ENCODE measurements at regions not wholly inside any gene's neighbourhood (a gene's known extent, or its start where the extent isn't known, plus 50 kb on each side); places are given as distances from the start of the nearest gene placed in this dataset.
"Not testable (repeated sequence)": the region's sequence is repeated elsewhere in the genome, so short reads cannot be mapped to it uniquely, and the experiment has no call there.

DNA sequence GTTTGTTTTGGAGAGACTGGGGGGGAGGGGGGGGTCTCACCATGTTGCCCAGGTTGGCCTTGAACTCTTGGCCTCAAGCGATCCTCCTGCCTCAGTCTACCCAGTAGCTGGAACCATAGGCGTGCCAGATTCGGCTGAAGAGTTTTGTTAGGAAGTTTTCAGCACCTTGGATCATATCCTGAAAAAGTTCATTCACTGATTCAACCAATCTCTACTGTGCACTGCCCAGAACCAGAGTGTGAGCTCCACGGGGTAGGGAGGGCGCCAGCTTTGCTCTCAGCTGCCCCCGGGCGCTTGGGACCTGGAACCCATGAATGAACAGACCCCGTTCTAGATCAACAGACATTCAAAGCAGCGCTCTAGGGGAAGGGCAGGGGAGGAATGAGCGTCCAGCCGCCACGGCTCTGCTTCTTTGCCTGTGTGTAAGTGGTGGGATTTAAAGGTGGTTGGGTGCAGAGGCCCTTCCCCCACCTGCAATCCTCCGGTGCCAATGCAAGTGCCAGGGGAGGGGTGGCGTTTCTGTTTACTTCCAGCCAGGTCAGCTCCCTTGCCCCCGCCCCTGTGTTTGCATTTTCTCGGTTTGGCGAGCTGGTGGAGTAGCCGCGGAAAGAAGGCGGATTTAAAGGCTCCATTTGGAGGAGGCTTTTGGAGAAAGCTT, 176.2 kb downstream of the OR4M2 start:
- DNase-seq (ENCODE audit: low read depth in 1 of 2, low spot score in 1 of 2); H3K4me3 ChIP-seq (replicated peaks; ENCODE audit: insufficient read depth, low read length); H3K27me3 ChIP-seq (ENCODE audit: insufficient read depth, poor library complexity, severe bottlenecking); H3K27ac ChIP-seq (replicated peaks): not testable (repeated sequence)

DNA sequence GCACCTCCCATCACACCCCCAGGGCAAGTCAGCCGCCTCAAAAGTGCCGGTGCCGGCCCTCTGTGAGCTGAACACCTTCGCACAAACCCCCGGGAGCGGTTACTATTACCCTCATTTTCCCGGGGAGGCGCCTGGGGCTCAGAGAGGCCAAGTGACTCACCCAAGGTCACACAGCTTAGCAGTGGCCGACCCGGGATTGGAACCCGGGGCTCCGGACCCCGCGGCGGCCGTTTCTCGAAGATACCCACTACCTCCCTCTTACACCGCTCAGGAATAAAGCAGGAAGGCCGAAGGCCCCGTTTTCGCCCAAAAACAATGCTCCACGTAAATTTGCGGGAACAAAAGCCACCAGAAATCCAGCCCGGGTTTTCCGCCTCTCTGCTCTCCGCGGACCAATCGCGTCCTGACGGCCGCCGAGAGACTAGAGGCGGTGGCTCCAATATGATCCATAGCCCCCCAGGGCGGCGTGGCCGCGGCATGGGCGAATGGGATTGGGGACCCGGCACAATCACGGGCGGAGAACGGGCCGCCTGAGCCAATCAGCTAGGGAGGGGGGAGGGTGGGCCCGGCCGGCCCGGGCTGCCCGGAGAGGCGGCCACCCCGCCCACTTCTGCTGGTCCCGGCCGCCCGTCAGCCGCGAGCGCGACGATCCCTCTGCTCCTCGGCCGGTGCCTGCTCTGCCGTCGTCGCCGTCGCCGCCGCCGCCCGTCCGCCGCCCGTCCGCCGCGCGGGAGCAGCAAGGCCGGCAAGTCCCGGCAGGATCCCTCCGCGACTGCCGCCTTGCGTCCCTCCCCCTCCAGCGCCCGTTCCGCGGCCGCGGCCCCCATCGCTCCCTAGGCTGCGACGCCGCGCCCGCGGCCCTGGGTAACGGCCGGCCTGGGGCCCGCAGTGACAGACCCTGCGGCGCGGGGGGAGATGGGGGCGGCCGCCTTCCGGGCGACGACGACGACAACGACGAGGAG, 177.0 kb downstream of the OR4M2 start:
- no peak overlapping the region for H3K27ac ChIP-seq (replicated peaks)
- TF ChIP-seq GABPA (IDR thresholded peaks at IDR 0.05; ENCODE audit: low read depth) = no peak
- TF ChIP-seq SPI1 (IDR thresholded peaks at IDR 0.05; ENCODE audit: borderline replicate concordance, low read depth) = no peak
- TF ChIP-seq POLR2AphosphoS5 (IDR thresholded peaks at IDR 0.05; ENCODE audit: low read depth) = no peak
- TF ChIP-seq, protein P1, sequence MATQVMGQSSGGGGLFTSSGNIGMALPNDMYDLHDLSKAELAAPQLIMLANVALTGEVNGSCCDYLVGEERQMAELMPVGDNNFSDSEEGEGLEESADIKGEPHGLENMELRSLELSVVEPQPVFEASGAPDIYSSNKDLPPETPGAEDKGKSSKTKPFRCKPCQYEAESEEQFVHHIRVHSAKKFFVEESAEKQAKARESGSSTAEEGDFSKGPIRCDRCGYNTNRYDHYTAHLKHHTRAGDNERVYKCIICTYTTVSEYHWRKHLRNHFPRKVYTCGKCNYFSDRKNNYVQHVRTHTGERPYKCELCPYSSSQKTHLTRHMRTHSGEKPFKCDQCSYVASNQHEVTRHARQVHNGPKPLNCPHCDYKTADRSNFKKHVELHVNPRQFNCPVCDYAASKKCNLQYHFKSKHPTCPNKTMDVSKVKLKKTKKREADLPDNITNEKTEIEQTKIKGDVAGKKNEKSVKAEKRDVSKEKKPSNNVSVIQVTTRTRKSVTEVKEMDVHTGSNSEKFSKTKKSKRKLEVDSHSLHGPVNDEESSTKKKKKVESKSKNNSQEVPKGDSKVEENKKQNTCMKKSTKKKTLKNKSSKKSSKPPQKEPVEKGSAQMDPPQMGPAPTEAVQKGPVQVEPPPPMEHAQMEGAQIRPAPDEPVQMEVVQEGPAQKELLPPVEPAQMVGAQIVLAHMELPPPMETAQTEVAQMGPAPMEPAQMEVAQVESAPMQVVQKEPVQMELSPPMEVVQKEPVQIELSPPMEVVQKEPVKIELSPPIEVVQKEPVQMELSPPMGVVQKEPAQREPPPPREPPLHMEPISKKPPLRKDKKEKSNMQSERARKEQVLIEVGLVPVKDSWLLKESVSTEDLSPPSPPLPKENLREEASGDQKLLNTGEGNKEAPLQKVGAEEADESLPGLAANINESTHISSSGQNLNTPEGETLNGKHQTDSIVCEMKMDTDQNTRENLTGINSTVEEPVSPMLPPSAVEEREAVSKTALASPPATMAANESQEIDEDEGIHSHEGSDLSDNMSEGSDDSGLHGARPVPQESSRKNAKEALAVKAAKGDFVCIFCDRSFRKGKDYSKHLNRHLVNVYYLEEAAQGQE (IDR thresholded peaks at IDR 0.05; ENCODE audit: insufficient replicate concordance, low read depth) = no peak
- TF ChIP-seq, protein P2, sequence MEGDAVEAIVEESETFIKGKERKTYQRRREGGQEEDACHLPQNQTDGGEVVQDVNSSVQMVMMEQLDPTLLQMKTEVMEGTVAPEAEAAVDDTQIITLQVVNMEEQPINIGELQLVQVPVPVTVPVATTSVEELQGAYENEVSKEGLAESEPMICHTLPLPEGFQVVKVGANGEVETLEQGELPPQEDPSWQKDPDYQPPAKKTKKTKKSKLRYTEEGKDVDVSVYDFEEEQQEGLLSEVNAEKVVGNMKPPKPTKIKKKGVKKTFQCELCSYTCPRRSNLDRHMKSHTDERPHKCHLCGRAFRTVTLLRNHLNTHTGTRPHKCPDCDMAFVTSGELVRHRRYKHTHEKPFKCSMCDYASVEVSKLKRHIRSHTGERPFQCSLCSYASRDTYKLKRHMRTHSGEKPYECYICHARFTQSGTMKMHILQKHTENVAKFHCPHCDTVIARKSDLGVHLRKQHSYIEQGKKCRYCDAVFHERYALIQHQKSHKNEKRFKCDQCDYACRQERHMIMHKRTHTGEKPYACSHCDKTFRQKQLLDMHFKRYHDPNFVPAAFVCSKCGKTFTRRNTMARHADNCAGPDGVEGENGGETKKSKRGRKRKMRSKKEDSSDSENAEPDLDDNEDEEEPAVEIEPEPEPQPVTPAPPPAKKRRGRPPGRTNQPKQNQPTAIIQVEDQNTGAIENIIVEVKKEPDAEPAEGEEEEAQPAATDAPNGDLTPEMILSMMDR (IDR thresholded peaks at IDR 0.05; ENCODE audit: insufficient read depth, low read length) = no peak
- H3K4me3 ChIP-seq (replicated peaks; ENCODE audit: insufficient read depth, low read length) = no peak overlapping the region
- no peak for DNase-seq (ENCODE audit: low read depth in 1 of 2, low spot score in 1 of 2)
- no peaks in the 10 kb centered on the region for H3K27me3 ChIP-seq (ENCODE audit: insufficient read depth, poor library complexity, severe bottlenecking)

DNA sequence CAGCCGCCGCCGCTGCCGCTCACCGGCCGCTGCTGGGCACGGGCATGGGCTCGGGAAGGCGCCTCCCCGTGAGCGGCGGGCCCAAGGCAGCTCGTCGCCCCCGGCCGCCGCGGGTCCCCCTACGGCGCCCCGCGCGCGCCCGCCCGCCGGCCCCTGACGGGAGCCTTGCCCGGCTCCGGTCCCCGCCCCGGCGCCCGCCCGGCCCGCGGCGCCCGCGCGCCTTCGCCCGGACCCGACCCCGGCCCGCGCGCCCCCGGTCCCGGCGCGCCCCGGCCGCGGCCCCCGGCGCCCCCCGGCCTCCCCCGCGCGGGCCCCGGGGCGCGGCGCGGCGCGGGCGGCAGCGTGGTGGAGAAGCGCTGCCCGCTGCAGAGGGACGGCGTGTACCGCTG, 177.7 kb downstream of the OR4M2 start:
- no peaks in the 10 kb centered on the region for H3K27me3 ChIP-seq (ENCODE audit: insufficient read depth, poor library complexity, severe bottlenecking)
- no peak overlapping the region for H3K27ac ChIP-seq (replicated peaks)
- no peak for TF ChIP-seq SPI1 (IDR thresholded peaks at IDR 0.05; ENCODE audit: borderline replicate concordance, low read depth)
- TF ChIP-seq, protein P2 (IDR thresholded peaks at IDR 0.05; ENCODE audit: insufficient read depth, low read length) = no peak
- no peak overlapping the region for H3K4me3 ChIP-seq (replicated peaks; ENCODE audit: insufficient read depth, low read length)
- no peak for DNase-seq (ENCODE audit: low read depth in 1 of 2, low spot score in 1 of 2)

DNA sequence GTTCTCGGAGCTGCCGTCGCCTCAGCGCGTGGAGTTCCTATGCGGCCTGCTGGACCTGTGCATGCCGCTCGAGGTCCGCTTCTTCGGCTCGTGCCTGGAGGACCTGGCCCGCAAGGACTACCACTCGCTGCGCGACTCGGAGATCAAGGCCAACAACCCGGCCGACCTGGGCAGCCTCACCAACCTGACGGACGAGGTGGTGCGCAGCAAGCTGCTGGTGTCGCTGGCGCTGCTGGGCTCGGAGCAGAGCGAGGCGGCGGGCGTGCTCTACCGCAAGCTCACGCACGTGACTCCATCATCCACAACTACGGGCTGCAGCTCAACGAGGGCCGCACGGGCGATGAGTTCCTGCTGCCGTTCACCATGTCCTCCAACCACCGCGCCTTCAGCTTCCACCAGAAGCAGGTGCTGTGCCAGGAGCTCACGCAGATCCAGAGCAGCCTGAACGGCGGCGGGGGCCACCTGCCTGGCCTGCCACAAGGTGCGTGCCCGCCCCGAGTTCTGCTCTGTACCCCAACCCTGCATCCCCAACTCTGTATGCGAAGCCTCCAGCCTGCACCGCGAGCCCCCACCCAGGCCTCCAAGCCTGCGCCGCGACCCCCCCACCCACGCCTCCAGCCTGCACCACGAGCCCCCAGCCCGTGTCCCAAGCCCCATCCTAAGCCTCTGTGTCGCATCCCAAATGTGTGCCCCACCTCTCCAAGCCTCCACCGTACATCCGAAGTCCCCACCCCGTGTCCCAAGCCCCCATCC, 178.2 kb downstream of the OR4M2 start:
- Histone ChIP-seq H3K27me3 (ENCODE audit: insufficient read depth, poor library complexity, severe bottlenecking) (no peaks in the 10 kb centered on the region), H3K27ac (replicated peaks) (no peak overlapping the region), H3K4me3 (replicated peaks; ENCODE audit: insufficient read depth, low read length) (no peak overlapping the region)
- no peak for DNase-seq (ENCODE audit: low read depth in 1 of 2, low spot score in 1 of 2)
- no peak for TF ChIP-seq SPI1 (IDR thresholded peaks at IDR 0.05; ENCODE audit: borderline replicate concordance, low read depth)
- TF ChIP-seq GABPA (IDR thresholded peaks at IDR 0.05; ENCODE audit: low read depth) = no peak
- TF ChIP-seq POLR2AphosphoS5 (IDR thresholded peaks at IDR 0.05; ENCODE audit: low read depth) = no peak
- TF ChIP-seq, protein P1 (IDR thresholded peaks at IDR 0.05; ENCODE audit: insufficient replicate concordance, low read depth) = no peak
- TF ChIP-seq, protein P2 (IDR thresholded peaks at IDR 0.05; ENCODE audit: insufficient read depth, low read length) = no peak

DNA sequence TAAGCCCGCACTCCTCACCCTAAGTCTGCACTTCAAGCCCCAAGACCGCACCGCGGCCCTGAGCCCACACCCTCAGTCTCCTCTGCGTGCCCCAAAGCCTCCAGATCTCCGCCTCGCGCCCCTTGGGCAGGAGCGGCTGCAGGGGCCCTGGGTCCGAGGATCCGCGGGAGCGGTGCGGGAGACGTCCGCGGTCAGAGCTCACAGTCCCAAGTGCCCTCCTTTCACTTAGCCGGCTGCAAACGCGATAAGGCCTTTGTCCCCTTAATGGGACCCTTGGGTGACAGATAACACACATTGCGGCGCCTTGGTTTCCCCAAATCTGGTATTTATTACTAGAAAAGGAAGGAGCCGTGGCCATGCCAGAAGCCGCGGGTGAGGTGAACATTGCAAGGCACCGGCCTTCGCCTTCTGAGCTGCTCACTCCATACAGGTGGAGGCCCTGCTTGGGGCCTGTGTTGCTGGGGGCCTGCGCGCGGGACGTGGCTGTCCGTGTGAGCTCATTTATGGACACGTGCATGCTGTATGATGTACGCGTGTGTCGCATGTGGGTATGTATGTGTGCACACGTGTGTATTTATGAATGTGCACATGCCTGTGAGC, 178.9 kb downstream of the OR4M2 start:
- not testable (repeated sequence) for H3K27me3 ChIP-seq (ENCODE audit: insufficient read depth, poor library complexity, severe bottlenecking); H3K27ac ChIP-seq (replicated peaks); DNase-seq (ENCODE audit: low read depth in 1 of 2, low spot score in 1 of 2); H3K4me3 ChIP-seq (replicated peaks; ENCODE audit: insufficient read depth, low read length)
